ENCODE measurements at regions not wholly inside any gene's neighbourhood (a gene's known extent, or its start where the extent isn't known, plus 50 kb on each side); places are given as distances from the start of the nearest gene placed in this dataset.

GRCh38 chr9:17859987-17860386, 281.1 kb downstream of the SH3GL2 start:
- no peak overlapping the region for H3K9ac ChIP-seq (ENCODE audit: insufficient read depth, low read length)
- no peaks in the 10 kb centered on the region for H3K4me1 ChIP-seq (ENCODE audit: control insufficient read depth, extremely low read depth, insufficient read depth, low read length)
- H3K4me3 ChIP-seq (replicated peaks in 1 of 4; ENCODE audit: control extremely low read depth in 1 of 4, insufficient read depth in 1 of 4, low read depth in 3 of 4, low read length in 4 of 4), result no peak overlapping the region
- TF ChIP-seq, protein P1, sequence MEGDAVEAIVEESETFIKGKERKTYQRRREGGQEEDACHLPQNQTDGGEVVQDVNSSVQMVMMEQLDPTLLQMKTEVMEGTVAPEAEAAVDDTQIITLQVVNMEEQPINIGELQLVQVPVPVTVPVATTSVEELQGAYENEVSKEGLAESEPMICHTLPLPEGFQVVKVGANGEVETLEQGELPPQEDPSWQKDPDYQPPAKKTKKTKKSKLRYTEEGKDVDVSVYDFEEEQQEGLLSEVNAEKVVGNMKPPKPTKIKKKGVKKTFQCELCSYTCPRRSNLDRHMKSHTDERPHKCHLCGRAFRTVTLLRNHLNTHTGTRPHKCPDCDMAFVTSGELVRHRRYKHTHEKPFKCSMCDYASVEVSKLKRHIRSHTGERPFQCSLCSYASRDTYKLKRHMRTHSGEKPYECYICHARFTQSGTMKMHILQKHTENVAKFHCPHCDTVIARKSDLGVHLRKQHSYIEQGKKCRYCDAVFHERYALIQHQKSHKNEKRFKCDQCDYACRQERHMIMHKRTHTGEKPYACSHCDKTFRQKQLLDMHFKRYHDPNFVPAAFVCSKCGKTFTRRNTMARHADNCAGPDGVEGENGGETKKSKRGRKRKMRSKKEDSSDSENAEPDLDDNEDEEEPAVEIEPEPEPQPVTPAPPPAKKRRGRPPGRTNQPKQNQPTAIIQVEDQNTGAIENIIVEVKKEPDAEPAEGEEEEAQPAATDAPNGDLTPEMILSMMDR (conservative IDR thresholded peaks at IDR 0.05 in 1 of 2, IDR thresholded peaks at IDR 0.05 in 1 of 2; ENCODE audit: low read depth in 1 of 2, low read length in 2 of 2), result no peak
- TF ChIP-seq EZH2 (IDR thresholded peaks at IDR 0.05; ENCODE audit: low read length, missing control alignments), result no peak
- DNase-seq (ENCODE audit: low read depth in 2 of 2), result no peak
- no peak overlapping the region for H3K4me2 ChIP-seq (ENCODE audit: extremely low read depth, insufficient read depth, low read length)
- no peaks in the 10 kb centered on the region for H3K79me2 ChIP-seq (ENCODE audit: control insufficient read depth, insufficient read depth, low read length)
- no peaks in the 10 kb centered on the region for H3K9me3 ChIP-seq (ENCODE audit: control insufficient read depth, insufficient read depth, low read depth, low read length)
- H3K36me3 ChIP-seq (ENCODE audit: control insufficient read depth, insufficient read depth, low read length), result no peaks in the 10 kb centered on the region
- no peak overlapping the region for H3K27ac ChIP-seq (ENCODE audit: insufficient read depth, low read length)
- H4K20me1 ChIP-seq (ENCODE audit: control insufficient read depth, extremely low read depth, insufficient read depth, low read length), result no peaks in the 10 kb centered on the region
- H2AFZ ChIP-seq (ENCODE audit: low read length), result no peak overlapping the region
- no peaks in the 10 kb centered on the region for H3K27me3 ChIP-seq (ENCODE audit: control insufficient read depth, insufficient read depth, low read length)

- H3K4me1 ChIP-seq (ENCODE audit: control insufficient read depth, extremely low read depth, insufficient read depth, low read length), result no peaks in the 10 kb centered on the region
- no peaks in the 10 kb centered on the region for H3K27me3 ChIP-seq (ENCODE audit: control insufficient read depth, insufficient read depth, low read length)
- H3K36me3 ChIP-seq (ENCODE audit: control insufficient read depth, insufficient read depth, low read length), result no peaks in the 10 kb centered on the region
- no peaks in the 10 kb centered on the region for H3K9me3 ChIP-seq (ENCODE audit: control insufficient read depth, insufficient read depth, low read depth, low read length)
- H3K4me3 ChIP-seq (replicated peaks in 1 of 4; ENCODE audit: control extremely low read depth in 1 of 4, insufficient read depth in 1 of 4, low read depth in 3 of 4, low read length in 4 of 4), result no peak overlapping the region
- no peak overlapping the region for H3K9ac ChIP-seq (ENCODE audit: insufficient read depth, low read length)
- H2AFZ ChIP-seq (ENCODE audit: low read length), result no peak overlapping the region
- H4K20me1 ChIP-seq (ENCODE audit: control insufficient read depth, extremely low read depth, insufficient read depth, low read length), result no peaks in the 10 kb centered on the region
- no peak overlapping the region for H3K4me2 ChIP-seq (ENCODE audit: extremely low read depth, insufficient read depth, low read length)
- H3K27ac ChIP-seq (ENCODE audit: insufficient read depth, low read length), result no peak overlapping the region
- H3K79me2 ChIP-seq (ENCODE audit: control insufficient read depth, insufficient read depth, low read length), result no peaks in the 10 kb centered on the region
- no peak for DNase-seq (ENCODE audit: low read depth in 2 of 2)
- TF ChIP-seq, protein P1 (conservative IDR thresholded peaks at IDR 0.05 in 1 of 2, IDR thresholded peaks at IDR 0.05 in 1 of 2; ENCODE audit: low read depth in 1 of 2, low read length in 2 of 2), result no peak
- no peak for TF ChIP-seq EZH2 (IDR thresholded peaks at IDR 0.05; ENCODE audit: low read length, missing control alignments)
Observed at GRCh38 chr9:17862101-17862500, 283.2 kb downstream of the SH3GL2 start.

DNA sequence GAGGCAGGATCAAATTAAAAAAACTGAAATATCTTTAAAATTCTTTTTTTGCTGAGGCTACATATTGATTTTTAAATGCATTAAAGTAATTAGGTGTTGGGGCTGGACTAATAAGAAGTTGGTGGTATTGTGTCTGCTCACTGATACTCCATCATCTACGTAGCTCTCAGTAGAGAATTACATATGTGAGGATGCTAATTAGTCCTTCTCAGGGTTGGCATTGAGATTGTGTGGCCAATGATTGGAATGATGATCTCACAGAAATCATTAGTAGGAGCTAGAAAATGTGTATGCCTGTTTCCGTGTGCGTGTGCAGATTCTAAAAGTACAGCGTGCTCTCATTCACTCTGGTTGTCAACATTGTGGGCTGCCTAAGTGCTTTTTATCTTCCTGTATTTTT, 283.8 kb downstream of the SH3GL2 start:
- H3K9ac ChIP-seq (ENCODE audit: insufficient read depth, low read length), result no peak overlapping the region

More for the DNA sequence above, 283.8 kb downstream of the SH3GL2 start:
- Histone ChIP-seq H3K79me2 (ENCODE audit: control insufficient read depth, insufficient read depth, low read length) (no peaks in the 10 kb centered on the region), H3K27ac (ENCODE audit: insufficient read depth, low read length) (no peak overlapping the region), H3K4me2 (ENCODE audit: extremely low read depth, insufficient read depth, low read length) (no peak overlapping the region), H3K4me1 (ENCODE audit: control insufficient read depth, extremely low read depth, insufficient read depth, low read length) (no peaks in the 10 kb centered on the region), H3K36me3 (ENCODE audit: control insufficient read depth, insufficient read depth, low read length) (no peaks in the 10 kb centered on the region), H4K20me1 (ENCODE audit: control insufficient read depth, extremely low read depth, insufficient read depth, low read length) (no peaks in the 10 kb centered on the region), H3K27me3 (ENCODE audit: control insufficient read depth, insufficient read depth, low read length) (no peaks in the 10 kb centered on the region), H2AFZ (ENCODE audit: low read length) (no peak overlapping the region), H3K9me3 (ENCODE audit: control insufficient read depth, insufficient read depth, low read depth, low read length) (no peaks in the 10 kb centered on the region), H3K4me3 (replicated peaks in 1 of 4; ENCODE audit: control extremely low read depth in 1 of 4, insufficient read depth in 1 of 4, low read depth in 3 of 4, low read length in 4 of 4) (no peak overlapping the region)
- TF ChIP-seq, protein P1 (conservative IDR thresholded peaks at IDR 0.05 in 1 of 2, IDR thresholded peaks at IDR 0.05 in 1 of 2; ENCODE audit: low read depth in 1 of 2, low read length in 2 of 2), result no peak
- no peak for TF ChIP-seq EZH2 (IDR thresholded peaks at IDR 0.05; ENCODE audit: low read length, missing control alignments)
- DNase-seq (ENCODE audit: low read depth in 2 of 2), result no peak
